Loucy (cell line): ENCODE measurements at regions not wholly inside any gene's neighbourhood (a gene's known extent, or its start where the extent isn't known, plus 50 kb on each side); places are given as distances from the start of the nearest gene placed in this dataset.

Source experiments
- H2AFZ ChIP-seq: fragments of 200-600 bp; sonication (generic); 2 replicates; pipeline ENCODE4 v1.6.0; 2016; ENCODE audit warnings: antibody characterized with exemption, mild to moderate bottlenecking, low read length, moderate library complexity
- H3F3A ChIP-seq: fragments of 200-600 bp; 2 replicates; pipeline ENCODE4 v1.6.0; 2016; ENCODE audit warnings: antibody characterized with exemption, low read depth, mild to moderate bottlenecking
- H3K27me3 ChIP-seq: fragments of 200-600 bp; sonication (generic); 2 replicates; pipeline ENCODE4 v1.6.1; 2014; ENCODE audit warnings: low read length, mild to moderate bottlenecking; ENCODE audit not compliant: insufficient read depth, poor library complexity, severe bottlenecking
- H3K36me3 ChIP-seq: fragments of 200-600 bp; sonication (generic); 2 replicates; pipeline ENCODE4 v1.6.1; 2016; ENCODE audit warnings: low read length; ENCODE audit not compliant: insufficient read depth
- H3K4me1 ChIP-seq: fragments of 200-600 bp; sonication (generic); 2 replicates; pipeline ENCODE4 v1.5.1; 2014; ENCODE audit warnings: low read length, mild to moderate bottlenecking; ENCODE audit not compliant: insufficient read depth, poor library complexity, severe bottlenecking
- H3K4me2 ChIP-seq: fragments of 200-600 bp; sonication (generic); 2 replicates; pipeline ENCODE4 v1.6.0; 2014; ENCODE audit warnings: antibody characterized with exemption, low read length, low read depth, mild to moderate bottlenecking; ENCODE audit not compliant: poor library complexity, severe bottlenecking
- H3K4me3 ChIP-seq: fragments of 200-600 bp; sonication (generic); 2 replicates; pipeline ENCODE4 v1.5.1; 2014; ENCODE audit warnings: low read length, mild to moderate bottlenecking, mixed read lengths; ENCODE audit not compliant: poor library complexity, severe bottlenecking
- H3K79me2 ChIP-seq: fragments of 200-600 bp; sonication (generic); 2 replicates; pipeline ENCODE4 v1.6.1; 2014; ENCODE audit warnings: low read length; ENCODE audit not compliant: insufficient read depth
- H3K9ac ChIP-seq: fragments of 200-600 bp; sonication (generic); 2 replicates; pipeline ENCODE4 v1.6.0; 2014; ENCODE audit warnings: mild to moderate bottlenecking, low read depth, low read length, moderate library complexity; ENCODE audit not compliant: poor library complexity, severe bottlenecking
- H3K9me2 ChIP-seq: fragments of 200-600 bp; sonication (generic); replicated peaks from 2 replicates; pipeline ENCODE4 v1.6.1; 2016; ENCODE audit warnings: low read depth, low read length, mixed read lengths
- H3K9me3 ChIP-seq: fragments of 200-600 bp; sonication (generic); 2 replicates; pipeline ENCODE4 v1.6.1; 2014; ENCODE audit warnings: mild to moderate bottlenecking, antibody characterized with exemption, low read length, low read depth; ENCODE audit not compliant: insufficient read depth
- H4K20me1 ChIP-seq: fragments of 200-600 bp; sonication (generic); 2 replicates; pipeline ENCODE4 v1.6.0; 2014; ENCODE audit warnings: antibody characterized with exemption, low read length, mild to moderate bottlenecking; ENCODE audit not compliant: insufficient read depth, poor library complexity, severe bottlenecking
- EZH2phosphoT487 ChIP-seq: fragments of 200-600 bp; IDR thresholded peaks from 2 replicates; pipeline ENCODE4 v1.6.1; 2018; ENCODE audit warnings: antibody characterized with exemption, mild to moderate bottlenecking, moderate library complexity, borderline replicate concordance
- TF ChIP-seq, protein P1 (sequence below): fragments of 200-600 bp; sonication (generic); conservative IDR thresholded peaks from 2 replicates; pipeline ENCODE4 v1.5.1; 2014; ENCODE audit warnings: mild to moderate bottlenecking, antibody characterized with exemption, low read length

- Histone ChIP-seq H2AFZ (no peak overlapping the region), H3K9me2 (no peaks in the 10 kb centered on the region), H3K9me3 (no peaks in the 10 kb centered on the region; the same call in 1 of the 2 replicates), H3K79me2 (no peaks in the 10 kb centered on the region), H4K20me1 (no peaks in the 10 kb centered on the region), H3K4me1 (no peaks in the 10 kb centered on the region), H3K36me3 (no peaks in the 10 kb centered on the region), H3K4me2 (no peak overlapping the region), H3F3A (no peaks in the 10 kb centered on the region), H3K9ac (no peak overlapping the region), H3K4me3 (no peak overlapping the region), H3K27me3 (no peaks in the 10 kb centered on the region)
- TF ChIP-seq, protein P1, sequence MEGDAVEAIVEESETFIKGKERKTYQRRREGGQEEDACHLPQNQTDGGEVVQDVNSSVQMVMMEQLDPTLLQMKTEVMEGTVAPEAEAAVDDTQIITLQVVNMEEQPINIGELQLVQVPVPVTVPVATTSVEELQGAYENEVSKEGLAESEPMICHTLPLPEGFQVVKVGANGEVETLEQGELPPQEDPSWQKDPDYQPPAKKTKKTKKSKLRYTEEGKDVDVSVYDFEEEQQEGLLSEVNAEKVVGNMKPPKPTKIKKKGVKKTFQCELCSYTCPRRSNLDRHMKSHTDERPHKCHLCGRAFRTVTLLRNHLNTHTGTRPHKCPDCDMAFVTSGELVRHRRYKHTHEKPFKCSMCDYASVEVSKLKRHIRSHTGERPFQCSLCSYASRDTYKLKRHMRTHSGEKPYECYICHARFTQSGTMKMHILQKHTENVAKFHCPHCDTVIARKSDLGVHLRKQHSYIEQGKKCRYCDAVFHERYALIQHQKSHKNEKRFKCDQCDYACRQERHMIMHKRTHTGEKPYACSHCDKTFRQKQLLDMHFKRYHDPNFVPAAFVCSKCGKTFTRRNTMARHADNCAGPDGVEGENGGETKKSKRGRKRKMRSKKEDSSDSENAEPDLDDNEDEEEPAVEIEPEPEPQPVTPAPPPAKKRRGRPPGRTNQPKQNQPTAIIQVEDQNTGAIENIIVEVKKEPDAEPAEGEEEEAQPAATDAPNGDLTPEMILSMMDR: no peak
- TF ChIP-seq EZH2phosphoT487: no peak
Measured at GRCh38 chr12:129964300-129964699, 60.5 kb upstream of the TMEM132D start.

DNA sequence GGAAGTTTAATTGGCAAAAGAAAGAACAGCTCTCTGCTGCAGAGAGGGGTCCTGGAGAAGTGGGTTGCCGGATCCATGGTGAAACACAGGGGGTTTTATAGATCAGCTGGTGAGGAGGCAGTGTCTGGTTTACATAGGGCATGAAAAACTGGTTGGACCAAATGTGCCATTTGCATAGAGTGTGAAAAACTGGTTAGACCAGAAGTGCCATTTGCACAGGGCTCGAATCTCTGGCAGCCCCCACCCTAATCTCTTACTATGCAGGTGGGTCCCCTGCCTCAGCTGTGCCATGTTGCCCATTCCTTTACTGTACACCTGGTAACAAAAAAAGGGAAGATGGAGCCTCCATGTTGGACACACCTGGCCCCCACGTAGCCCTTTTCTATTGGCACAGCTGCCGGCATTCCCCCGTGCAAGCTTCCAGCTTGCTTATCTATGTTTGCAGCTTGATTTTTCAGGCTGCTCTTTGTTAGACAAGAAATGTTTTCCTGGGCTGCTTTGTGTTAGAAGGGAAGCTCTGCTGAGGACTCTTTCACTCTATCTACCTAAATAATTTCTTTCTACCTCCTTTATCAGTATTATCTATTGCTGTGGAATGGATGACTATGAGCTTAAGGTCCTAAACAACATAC is 61.1 kb upstream of the TMEM132D start:
- Histone ChIP-seq H3K9me3 (no peaks in the 10 kb centered on the region; the same call in 1 of the 2 replicates), H3K79me2 (no peaks in the 10 kb centered on the region), H3K4me2 (no peak overlapping the region), H3K27me3 (no peaks in the 10 kb centered on the region), H3K9ac (no peak overlapping the region), H3F3A (no peaks in the 10 kb centered on the region), H3K4me3 (no peak overlapping the region), H3K9me2 (no peaks in the 10 kb centered on the region), H2AFZ (no peak overlapping the region), H3K4me1 (no peaks in the 10 kb centered on the region), H4K20me1 (no peaks in the 10 kb centered on the region), H3K36me3 (no peaks in the 10 kb centered on the region)
- TF ChIP-seq EZH2phosphoT487: no peak
- TF ChIP-seq, protein P1: no peak

GRCh38 chr12:129966146-129966995 is 62.5 kb upstream of the TMEM132D start:
- H3K9me3 ChIP-seq: no peaks in the 10 kb centered on the region; the same call in 1 of the 2 replicates
- no peaks in the 10 kb centered on the region for H3K4me1 ChIP-seq
- H3K9ac ChIP-seq: no peak overlapping the region
- no peaks in the 10 kb centered on the region for H3K9me2 ChIP-seq
- H3K27me3 ChIP-seq: no peaks in the 10 kb centered on the region
- no peak overlapping the region for H2AFZ ChIP-seq
- TF ChIP-seq EZH2phosphoT487: no peak
- TF ChIP-seq, protein P1: no peak
- H3K4me2 ChIP-seq: no peak overlapping the region
- H3K79me2 ChIP-seq: no peaks in the 10 kb centered on the region
- H3F3A ChIP-seq: no peaks in the 10 kb centered on the region
- no peaks in the 10 kb centered on the region for H3K36me3 ChIP-seq
- no peak overlapping the region for H3K4me3 ChIP-seq
- H4K20me1 ChIP-seq: no peaks in the 10 kb centered on the region
